Lung (tissue), 11 donors: ENCODE measurements at regions not wholly inside any gene's neighbourhood (a gene's known extent, or its start where the extent isn't known, plus 50 kb on each side); places are given as distances from the start of the nearest gene placed in this dataset.

Experiments
- ATAC-seq: fragments of 200-7000 bp; cut with Tn5 transposase; one replicate; pipeline ENCODE4 v1.9.1; 2020; ENCODE audit warnings: moderate number of reproducible peaks; ENCODE audit not compliant: insufficient read depth, low FRiP score
- DNase-seq, 3 donors: peaks; one replicate each; pipeline ENCODE4 v3.0.0-alpha.2; 2013 to 2017
- H3K27ac ChIP-seq, 2 donors: one replicate each; pipeline ENCODE4 v1.5.1; 2013; ENCODE audit warnings: mild to moderate bottlenecking in 2 of 2, moderate library complexity in 2 of 2, control low read depth in 1 of 2, inconsistent platforms in 1 of 2, low read depth in 1 of 2, low read length in 1 of 2
- H3K27me3 ChIP-seq, 3 donors: one replicate each; pipeline ENCODE4 v1.5.1; 2013; ENCODE audit warnings: low read length in 2 of 3; ENCODE audit not compliant: control insufficient read depth in 3 of 3, insufficient read depth in 3 of 3
- H3K36me3 ChIP-seq, 4 donors: one replicate each; pipeline ENCODE4 v1.5.1; 2013; ENCODE audit warnings: low read length in 4 of 4, mild to moderate bottlenecking in 1 of 4, moderate library complexity in 1 of 4; ENCODE audit not compliant: control insufficient read depth in 4 of 4, insufficient read depth in 4 of 4
- H3K4me1 ChIP-seq, 5 donors: one replicate each; pipeline ENCODE4 v1.5.1; 2013; ENCODE audit warnings: low read length in 5 of 5, mild to moderate bottlenecking in 2 of 5, moderate library complexity in 1 of 5; ENCODE audit not compliant: control insufficient read depth in 5 of 5, insufficient read depth in 5 of 5
- H3K4me3 ChIP-seq: one replicate; pipeline ENCODE4 v1.5.1; 2013; ENCODE audit warnings: mild to moderate bottlenecking, control low read depth, moderate library complexity
- H3K9ac ChIP-seq, 2 donors: one replicate each; pipeline ENCODE4 v1.5.1; 2013; ENCODE audit warnings: low read length in 2 of 2, control low read depth in 1 of 2; ENCODE audit not compliant: insufficient read depth in 1 of 2
- H3K9me3 ChIP-seq, 4 donors: one replicate each; pipeline ENCODE4 v1.5.1; 2013; ENCODE audit warnings: low read length in 3 of 4, mild to moderate bottlenecking in 1 of 4, moderate library complexity in 1 of 4; ENCODE audit not compliant: control insufficient read depth in 4 of 4, insufficient read depth in 3 of 4
- CTCF ChIP-seq: IDR thresholded peaks from 2 replicates; pipeline ENCODE4 v1.5.1; 2012; ENCODE audit warnings: mild to moderate bottlenecking; ENCODE audit errors: control extremely low read depth, extremely low read depth
- WGBS, 2 donors: extraction: QIAGEN DNeasy Blood & Tissue Kit; methylation state at CpG; one replicate each; pipeline ENCODE4 v1.1.7; 2013; 5-methylcytosine and 5-hydroxymethylcytosine counted together
- donor health status: control.
- donor health status: control.
- donor health status: Bipolar disorder and iron deficiency.
- donor health status: healthy.
- donor health status: DM: yes; HTN: yes; CAD: no.

DNA sequence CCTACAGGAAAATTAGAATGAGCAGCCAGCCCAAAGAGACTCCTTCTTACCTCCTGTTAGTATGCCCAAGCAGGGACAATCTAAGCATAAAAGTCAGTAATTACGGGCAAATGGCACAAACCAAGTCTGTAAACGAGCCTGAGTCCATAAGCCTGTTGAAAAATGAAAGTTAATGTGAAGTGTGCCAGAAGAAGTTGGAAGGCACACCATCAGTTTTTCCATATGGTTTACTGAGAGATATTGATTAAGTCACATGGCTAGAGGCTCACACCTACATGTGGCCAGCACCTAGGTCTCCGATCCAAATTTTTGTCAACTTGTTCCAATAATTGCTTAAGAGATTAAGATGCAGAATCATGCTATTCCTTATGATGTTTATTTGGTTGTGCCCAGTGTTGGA lies 242.4 kb upstream of the CSF3R start:
- no peak overlapping the region for H3K27ac ChIP-seq
- H3K9me3 ChIP-seq = peaks cover 0 to 3% (median 0%) of the 10 kb centered on the region in 4 donors
- no peaks in the 10 kb centered on the region for H3K36me3 ChIP-seq
- H3K9ac ChIP-seq = no peak overlapping the region
- no peak for TF ChIP-seq CTCF
- DNase-seq (no peak), ATAC-seq (no peak)
- H3K4me1 ChIP-seq = peaks cover 0 to 8% (median 0%) of the 10 kb centered on the region in 5 donors
- 85 to 91% methylated on average over 3 of the region's 3 CpGs for whole genome bisulfite sequencing, 2 donors
- no peak overlapping the region for H3K4me3 ChIP-seq
- peaks cover 0 to 7% (median 0%) of the 10 kb centered on the region in 3 donors for H3K27me3 ChIP-seq

GRCh38 chr1:36723813-36724212 lies 241.1 kb upstream of the CSF3R start:
- H3K9ac ChIP-seq = no peak overlapping the region
- no peaks in the 10 kb centered on the region for H3K36me3 ChIP-seq
- H3K4me1 ChIP-seq = no peaks in the 10 kb centered on the region
- no peak for DNase-seq
- no peak overlapping the region for H3K4me3 ChIP-seq
- H3K27me3 ChIP-seq = peaks cover 0 to 4% (median 0%) of the 10 kb centered on the region in 3 donors
- WGBS, 2 donors = 43 to 56% methylated on average over 1 of the region's 1 CpG
- ATAC-seq = no peak
- H3K27ac ChIP-seq = no peak overlapping the region
- H3K9me3 ChIP-seq = no peaks in the 10 kb centered on the region
- no peak for TF ChIP-seq CTCF

DNA sequence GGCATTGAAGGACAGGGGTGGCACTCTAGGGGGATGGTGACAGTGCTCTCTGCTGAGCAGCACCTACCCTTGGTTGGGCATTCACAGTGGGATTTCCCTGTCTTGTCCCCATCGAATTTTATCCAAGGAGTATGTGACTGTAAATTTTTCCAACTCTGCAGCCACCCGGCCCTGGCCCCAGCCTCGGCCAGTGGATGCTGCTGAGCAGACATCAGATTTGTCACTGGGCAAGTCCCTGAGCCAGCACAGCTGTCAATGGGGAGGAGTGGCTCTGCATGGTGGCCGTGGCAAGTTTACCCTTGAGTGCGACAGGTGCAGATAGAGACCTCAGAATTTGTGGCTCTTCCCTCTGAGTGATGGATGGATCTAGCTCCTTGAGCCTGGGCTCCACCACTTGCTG lies 240.2 kb upstream of the CSF3R start:
- no peaks in the 10 kb centered on the region for H3K36me3 ChIP-seq
- DNase-seq (no peak), ATAC-seq (no peak)
- H3K9me3 ChIP-seq = no peaks in the 10 kb centered on the region
- H3K27me3 ChIP-seq = peaks cover 0 to 4% (median 0%) of the 10 kb centered on the region in 3 donors
- 72 to 79% methylated on average over 5 of the region's 5 CpGs for WGBS, 2 donors
- no peak for TF ChIP-seq CTCF
- H3K9ac ChIP-seq = no peak overlapping the region
- no peak overlapping the region for H3K27ac ChIP-seq
- H3K4me3 ChIP-seq = no peak overlapping the region
- no peaks in the 10 kb centered on the region for H3K4me1 ChIP-seq

DNA sequence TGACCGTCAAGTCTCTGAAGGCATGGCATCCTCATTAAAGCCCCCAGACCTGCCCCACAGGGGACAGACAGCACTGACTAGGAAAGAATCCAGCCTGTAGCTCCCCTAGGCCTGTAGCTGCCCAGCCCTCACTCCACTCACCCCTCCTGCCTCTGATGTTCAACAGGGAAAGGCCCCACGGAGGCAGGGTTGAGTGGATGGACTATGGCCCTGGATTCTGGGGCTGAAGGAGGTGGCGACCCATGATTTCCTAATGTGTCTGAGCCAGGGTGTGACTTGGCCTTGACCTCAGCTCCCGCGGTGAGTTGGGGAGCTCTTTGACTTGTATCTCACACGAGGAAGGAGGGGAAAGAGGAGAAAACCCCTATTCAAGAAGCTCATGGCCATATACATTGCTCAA lies 238.5 kb upstream of the CSF3R start:
- DNase-seq (peak in 1 of 3 donors; percentile 4), ATAC-seq (no peak)
- Histone ChIP-seq H3K27me3 (peaks cover 0 to 7% (median 0%) of the 10 kb centered on the region in 3 donors), H3K4me3 (no peak overlapping the region), H3K27ac (no peak overlapping the region), H3K9ac (no peak overlapping the region), H3K4me1 (no peaks in the 10 kb centered on the region), H3K36me3 (no peaks in the 10 kb centered on the region), H3K9me3 (no peaks in the 10 kb centered on the region)
- TF ChIP-seq CTCF = no peak
- WGBS, 2 donors = 72 to 78% methylated on average over 6 of the region's 6 CpGs
